ENCODE measurements at regions not wholly inside any gene's neighbourhood (a gene's known extent, or its start where the extent isn't known, plus 50 kb on each side); places are given as distances from the start of the nearest gene placed in this dataset.
"Not testable (repeated sequence)": the region's sequence is repeated elsewhere in the genome, so short reads cannot be mapped to it uniquely, and the experiment has no call there.

- H3K4me1 Mint-ChIP-seq (ENCODE audit: low read depth), result no peaks in the 10 kb centered on the region
Measured at GRCh38 chr3:191593486-191593885, 132.5 kb downstream of the PYDC2 start.

DNA sequence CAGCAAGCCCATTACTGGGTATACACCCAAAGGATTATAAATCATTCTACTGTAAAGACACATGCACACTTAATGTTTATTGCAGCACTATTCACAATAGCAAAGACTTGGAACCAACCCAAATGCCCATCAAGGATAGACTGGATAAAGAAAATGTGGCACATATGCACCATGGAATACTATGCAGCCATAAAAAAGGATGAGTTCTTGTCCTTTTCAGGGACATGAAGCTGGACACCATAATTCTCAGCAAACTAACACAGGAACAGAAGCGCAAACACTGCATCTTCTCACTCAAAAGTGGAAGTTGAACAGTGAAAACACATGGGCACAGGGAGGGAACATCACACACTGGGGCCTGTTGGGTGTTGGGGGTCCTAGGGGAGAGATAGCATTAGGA, 154.5 kb downstream of the PYDC2 start:
- not testable (repeated sequence) for H3K27me3 Mint-ChIP-seq; DNase-seq (ENCODE audit: low spot score, unreplicated experiment); H3K4me3 Mint-ChIP-seq (ENCODE audit: low read depth); H3K36me3 Mint-ChIP-seq (ENCODE audit: insufficient read depth); H3K4me1 Mint-ChIP-seq (ENCODE audit: low read depth); H3K27ac Mint-ChIP-seq; H3K9me3 Mint-ChIP-seq (ENCODE audit: low read depth)

More at GRCh38 chr3:191593486-191593885, 132.5 kb downstream of the PYDC2 start:
- H3K27me3 Mint-ChIP-seq, result no peaks in the 10 kb centered on the region
- H3K36me3 Mint-ChIP-seq (ENCODE audit: insufficient read depth), result no peaks in the 10 kb centered on the region
- H3K27ac Mint-ChIP-seq, result no peak overlapping the region
- no peak overlapping the region for H3K4me3 Mint-ChIP-seq (ENCODE audit: low read depth)
- TF ChIP-seq, protein P1, sequence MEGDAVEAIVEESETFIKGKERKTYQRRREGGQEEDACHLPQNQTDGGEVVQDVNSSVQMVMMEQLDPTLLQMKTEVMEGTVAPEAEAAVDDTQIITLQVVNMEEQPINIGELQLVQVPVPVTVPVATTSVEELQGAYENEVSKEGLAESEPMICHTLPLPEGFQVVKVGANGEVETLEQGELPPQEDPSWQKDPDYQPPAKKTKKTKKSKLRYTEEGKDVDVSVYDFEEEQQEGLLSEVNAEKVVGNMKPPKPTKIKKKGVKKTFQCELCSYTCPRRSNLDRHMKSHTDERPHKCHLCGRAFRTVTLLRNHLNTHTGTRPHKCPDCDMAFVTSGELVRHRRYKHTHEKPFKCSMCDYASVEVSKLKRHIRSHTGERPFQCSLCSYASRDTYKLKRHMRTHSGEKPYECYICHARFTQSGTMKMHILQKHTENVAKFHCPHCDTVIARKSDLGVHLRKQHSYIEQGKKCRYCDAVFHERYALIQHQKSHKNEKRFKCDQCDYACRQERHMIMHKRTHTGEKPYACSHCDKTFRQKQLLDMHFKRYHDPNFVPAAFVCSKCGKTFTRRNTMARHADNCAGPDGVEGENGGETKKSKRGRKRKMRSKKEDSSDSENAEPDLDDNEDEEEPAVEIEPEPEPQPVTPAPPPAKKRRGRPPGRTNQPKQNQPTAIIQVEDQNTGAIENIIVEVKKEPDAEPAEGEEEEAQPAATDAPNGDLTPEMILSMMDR (IDR thresholded peaks at IDR 0.05; ENCODE audit: unreplicated experiment), result no peak
- H3K9me3 Mint-ChIP-seq (ENCODE audit: low read depth), result no peaks in the 10 kb centered on the region
- DNase-seq (ENCODE audit: low spot score, unreplicated experiment), result no peak

DNA sequence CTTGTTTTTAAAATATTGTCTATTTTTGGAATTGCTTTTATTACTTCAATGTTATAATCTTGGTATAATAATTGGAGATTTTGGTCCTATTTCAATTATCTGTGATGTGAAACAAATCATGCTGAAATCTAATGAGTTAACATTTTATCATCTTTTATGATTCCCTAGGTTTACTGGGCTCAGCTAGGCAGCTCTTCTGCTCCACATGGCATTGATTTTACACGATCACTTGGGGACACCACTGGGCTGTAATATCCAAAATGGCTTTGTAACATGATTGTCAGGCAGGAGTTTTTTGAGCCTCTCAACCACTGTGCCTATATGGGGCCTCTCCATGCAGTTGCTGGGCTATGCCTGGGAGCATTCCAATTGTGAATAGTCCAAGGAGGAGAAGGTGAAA, 163.3 kb downstream of the PYDC2 start:
- no peak for DNase-seq (ENCODE audit: low spot score, unreplicated experiment)
- Mint-ChIP-seq H3K36me3 (ENCODE audit: insufficient read depth) (no peaks in the 10 kb centered on the region), H3K4me1 (ENCODE audit: low read depth) (no peaks in the 10 kb centered on the region), H3K27ac (no peak overlapping the region), H3K4me3 (ENCODE audit: low read depth) (no peak overlapping the region), H3K27me3 (no peaks in the 10 kb centered on the region), H3K9me3 (ENCODE audit: low read depth) (peaks cover 2% of the 10 kb centered on the region)
- TF ChIP-seq, protein P1 (IDR thresholded peaks at IDR 0.05; ENCODE audit: unreplicated experiment), result no peak

- Mint-ChIP-seq H3K4me3 (ENCODE audit: low read depth) (no peak overlapping the region), H3K4me1 (ENCODE audit: low read depth) (no peaks in the 10 kb centered on the region), H3K27ac (no peak overlapping the region), H3K27me3 (no peaks in the 10 kb centered on the region), H3K9me3 (ENCODE audit: low read depth) (peaks cover 2% of the 10 kb centered on the region), H3K36me3 (ENCODE audit: insufficient read depth) (no peaks in the 10 kb centered on the region)
- no peak for DNase-seq (ENCODE audit: low spot score, unreplicated experiment)
- TF ChIP-seq, protein P1 (IDR thresholded peaks at IDR 0.05; ENCODE audit: unreplicated experiment), result no peak
Measured at GRCh38 chr3:191627064-191627463, 166.1 kb downstream of the PYDC2 start.

DNA sequence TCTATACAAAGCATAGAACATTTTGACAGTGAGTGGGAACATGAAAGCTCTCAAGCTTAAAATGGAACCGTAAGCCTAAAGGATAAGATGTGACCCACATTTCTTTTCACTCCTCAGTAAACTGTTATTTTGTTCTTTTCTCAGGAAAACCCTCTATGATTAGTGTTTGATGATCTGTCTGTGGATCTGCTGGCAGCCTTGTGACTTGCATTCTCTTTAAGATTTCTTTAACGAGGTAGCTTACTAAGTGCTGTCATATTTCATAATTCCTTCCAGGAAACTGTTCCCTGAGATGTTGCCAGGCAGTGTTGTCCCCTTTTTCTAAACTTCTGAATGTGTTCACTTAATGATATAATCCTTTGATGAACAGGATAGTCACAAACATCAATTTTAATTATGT, 167.6 kb downstream of the PYDC2 start:
- Mint-ChIP-seq H3K27me3 (no peaks in the 10 kb centered on the region), H3K36me3 (ENCODE audit: insufficient read depth) (no peaks in the 10 kb centered on the region), H3K9me3 (ENCODE audit: low read depth) (peaks cover under 1% of the 10 kb centered on the region), H3K4me3 (ENCODE audit: low read depth) (no peak overlapping the region), H3K4me1 (ENCODE audit: low read depth) (no peaks in the 10 kb centered on the region), H3K27ac (no peak overlapping the region)
- DNase-seq (ENCODE audit: low spot score, unreplicated experiment), result no peak
- TF ChIP-seq, protein P1 (IDR thresholded peaks at IDR 0.05; ENCODE audit: unreplicated experiment), result no peak

DNA sequence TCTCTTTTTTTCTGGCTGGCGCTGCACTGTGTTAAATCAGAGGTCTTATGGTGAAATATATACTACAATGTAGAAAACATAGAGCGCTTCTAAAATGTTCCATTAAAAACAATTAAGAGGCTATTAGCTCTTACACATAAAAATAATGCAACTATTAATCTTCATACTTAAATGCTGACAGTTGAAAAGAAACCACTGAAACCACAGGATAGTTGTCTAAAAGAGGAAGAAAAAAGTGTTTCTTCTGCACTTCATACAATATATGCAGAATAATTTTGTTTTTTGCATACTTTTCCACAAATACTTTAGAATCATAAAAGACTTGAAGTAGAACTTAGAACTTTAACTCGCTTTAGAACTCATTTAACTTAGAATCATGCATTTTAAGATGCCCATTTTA, 170.5 kb downstream of the PYDC2 start:
- no peaks in the 10 kb centered on the region for H3K4me1 Mint-ChIP-seq (ENCODE audit: low read depth)
- H3K27me3 Mint-ChIP-seq, result no peaks in the 10 kb centered on the region
- TF ChIP-seq, protein P1 (IDR thresholded peaks at IDR 0.05; ENCODE audit: unreplicated experiment), result no peak
- H3K4me3 Mint-ChIP-seq (ENCODE audit: low read depth), result no peak overlapping the region
- no peaks in the 10 kb centered on the region for H3K9me3 Mint-ChIP-seq (ENCODE audit: low read depth)
- no peak for DNase-seq (ENCODE audit: low spot score, unreplicated experiment)
- no peaks in the 10 kb centered on the region for H3K36me3 Mint-ChIP-seq (ENCODE audit: insufficient read depth)
- no peak overlapping the region for H3K27ac Mint-ChIP-seq
